ENCODE measurements at regions not wholly inside any gene's neighbourhood (a gene's known extent, or its start where the extent isn't known, plus 50 kb on each side); places are given as distances from the start of the nearest gene placed in this dataset.

GRCh38 chr9:14992081-14992480, 81.9 kb upstream of the FREM1 start:
- TF ChIP-seq POLR2A (IDR thresholded peaks at IDR 0.05; ENCODE audit: low read length) = no peak
- TF ChIP-seq GATA1 (IDR thresholded peaks at IDR 0.05; ENCODE audit: low read depth, low read length) = no peak
